ENCODE measurements at regions not wholly inside any gene's neighbourhood (a gene's known extent, or its start where the extent isn't known, plus 50 kb on each side); places are given as distances from the start of the nearest gene placed in this dataset.

GRCh38 chr2:6692056-6692455, 173.7 kb downstream of the CMPK2 start:
- Mint-ChIP-seq H3K4me3 (ENCODE audit: unreplicated experiment) (no peak overlapping the region), H3K27me3 (ENCODE audit: unreplicated experiment) (no peaks in the 10 kb centered on the region), H3K36me3 (ENCODE audit: unreplicated experiment) (no peaks in the 10 kb centered on the region), H3K4me1 (ENCODE audit: low read depth, unreplicated experiment) (no peaks in the 10 kb centered on the region), H3K9me3 (ENCODE audit: unreplicated experiment) (peaks cover 3% of the 10 kb centered on the region), H3K27ac (ENCODE audit: unreplicated experiment) (no peak overlapping the region)
- DNase-seq, result no peak
- TF ChIP-seq CTCF (IDR thresholded peaks at IDR 0.05; ENCODE audit: partially characterized antibody, unreplicated experiment), result no peak

DNA sequence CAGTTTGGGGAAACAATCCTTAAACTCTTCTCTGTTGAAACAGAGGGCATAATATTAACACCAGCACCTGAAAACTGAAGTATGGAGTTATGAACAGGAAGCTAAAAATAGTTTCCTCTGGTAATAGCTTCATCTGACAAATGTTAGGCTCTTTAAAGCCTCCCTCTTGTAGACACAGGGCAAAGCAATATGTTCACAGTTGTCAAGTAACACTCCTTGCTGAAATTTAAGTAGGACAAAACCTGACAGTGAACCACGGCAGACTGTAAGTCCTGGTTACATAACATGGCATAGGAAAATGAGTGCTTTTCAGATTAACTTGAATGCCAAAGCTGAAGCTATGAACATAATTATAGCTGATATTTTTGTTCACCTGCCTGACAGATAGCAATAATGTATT, 172.9 kb downstream of the CMPK2 start:
- TF ChIP-seq CTCF (IDR thresholded peaks at IDR 0.05; ENCODE audit: partially characterized antibody, unreplicated experiment), result no peak
- H3K4me3 Mint-ChIP-seq (ENCODE audit: unreplicated experiment), result no peak overlapping the region
- H3K27me3 Mint-ChIP-seq (ENCODE audit: unreplicated experiment), result no peaks in the 10 kb centered on the region
- H3K36me3 Mint-ChIP-seq (ENCODE audit: unreplicated experiment), result no peaks in the 10 kb centered on the region
- H3K9me3 Mint-ChIP-seq (ENCODE audit: unreplicated experiment), result peaks cover 2% of the 10 kb centered on the region
- no peaks in the 10 kb centered on the region for H3K4me1 Mint-ChIP-seq (ENCODE audit: low read depth, unreplicated experiment)
- H3K27ac Mint-ChIP-seq (ENCODE audit: unreplicated experiment), result no peak overlapping the region
- no peak for DNase-seq

GRCh38 chr2:6694555-6694954, 171.2 kb downstream of the CMPK2 start:
- Mint-ChIP-seq H3K4me3 (ENCODE audit: unreplicated experiment) (no peak overlapping the region), H3K27me3 (ENCODE audit: unreplicated experiment) (no peaks in the 10 kb centered on the region), H3K4me1 (ENCODE audit: low read depth, unreplicated experiment) (no peaks in the 10 kb centered on the region), H3K36me3 (ENCODE audit: unreplicated experiment) (no peaks in the 10 kb centered on the region), H3K27ac (ENCODE audit: unreplicated experiment) (no peak overlapping the region), H3K9me3 (ENCODE audit: unreplicated experiment) (no peaks in the 10 kb centered on the region)
- no peak for DNase-seq
- TF ChIP-seq CTCF (IDR thresholded peaks at IDR 0.05; ENCODE audit: partially characterized antibody, unreplicated experiment), result no peak

DNA sequence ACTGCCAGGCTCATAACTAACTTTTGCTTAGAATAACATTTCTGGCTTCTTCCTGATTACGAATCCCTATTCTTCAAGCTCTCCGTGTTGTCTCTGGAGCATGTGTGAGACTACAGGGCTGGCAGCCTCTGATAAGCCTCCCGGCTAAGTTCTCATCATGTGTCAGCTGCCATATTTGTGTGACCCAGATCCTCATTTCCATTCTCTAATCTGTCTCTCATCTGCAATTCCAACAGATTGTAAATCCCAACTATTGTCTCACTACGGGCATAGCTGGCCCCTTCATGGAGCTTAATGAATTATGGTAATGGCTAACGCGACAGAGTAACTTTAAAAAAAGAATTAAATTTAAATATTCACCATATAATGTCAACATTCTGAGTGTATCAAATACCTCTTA, 165.4 kb downstream of the CMPK2 start:
- TF ChIP-seq CTCF (IDR thresholded peaks at IDR 0.05; ENCODE audit: partially characterized antibody, unreplicated experiment), result no peak
- no peak for DNase-seq
- Mint-ChIP-seq H3K36me3 (ENCODE audit: unreplicated experiment) (peaks cover 16% of the 10 kb centered on the region), H3K27me3 (ENCODE audit: unreplicated experiment) (peaks cover 2% of the 10 kb centered on the region), H3K27ac (ENCODE audit: unreplicated experiment) (no peak overlapping the region), H3K4me1 (ENCODE audit: low read depth, unreplicated experiment) (no peaks in the 10 kb centered on the region), H3K9me3 (ENCODE audit: unreplicated experiment) (peaks cover 8% of the 10 kb centered on the region), H3K4me3 (ENCODE audit: unreplicated experiment) (no peak overlapping the region)

GRCh38 chr2:6704077-6704476, 161.6 kb downstream of the CMPK2 start:
- H3K27me3 Mint-ChIP-seq (ENCODE audit: unreplicated experiment), result peaks cover 2% of the 10 kb centered on the region
- DNase-seq, result no peak
- H3K36me3 Mint-ChIP-seq (ENCODE audit: unreplicated experiment), result peaks cover 16% of the 10 kb centered on the region
- H3K27ac Mint-ChIP-seq (ENCODE audit: unreplicated experiment), result no peak overlapping the region
- H3K9me3 Mint-ChIP-seq (ENCODE audit: unreplicated experiment), result peaks cover 8% of the 10 kb centered on the region
- TF ChIP-seq CTCF (IDR thresholded peaks at IDR 0.05; ENCODE audit: partially characterized antibody, unreplicated experiment), result no peak
- no peaks in the 10 kb centered on the region for H3K4me1 Mint-ChIP-seq (ENCODE audit: low read depth, unreplicated experiment)
- H3K4me3 Mint-ChIP-seq (ENCODE audit: unreplicated experiment), result no peak overlapping the region

Data from glutamatergic neuron (in vitro differentiated cells).